ENCODE measurements at regions not wholly inside any gene's neighbourhood (a gene's known extent, or its start where the extent isn't known, plus 50 kb on each side); places are given as distances from the start of the nearest gene placed in this dataset.

DNA sequence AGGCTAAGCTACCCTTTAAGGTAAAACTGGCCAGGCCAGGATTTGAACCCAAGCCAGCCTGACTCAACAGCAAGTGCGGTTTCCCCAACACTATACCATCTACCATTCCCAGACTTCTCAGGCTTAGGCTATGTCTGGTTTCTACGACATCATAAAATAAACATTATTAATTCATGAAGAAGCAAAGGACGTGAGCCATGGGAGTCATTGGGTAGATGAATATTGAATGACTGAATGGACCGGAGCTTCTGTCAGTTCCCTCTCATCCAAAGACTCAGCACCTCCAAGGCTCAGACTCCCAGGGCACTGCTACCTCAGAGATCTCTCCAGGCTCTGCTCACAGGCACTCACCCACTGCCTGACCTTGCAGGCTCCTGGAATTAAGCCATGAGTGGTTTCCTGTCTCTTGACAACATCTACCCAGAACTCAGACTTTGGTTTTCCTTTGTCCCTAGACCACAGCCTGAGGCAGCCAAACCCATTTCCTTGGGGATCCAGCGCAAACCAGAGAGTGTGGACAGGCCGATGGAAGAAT, 64.6 kb upstream of the STEAP1B start:
- no peaks in the 10 kb centered on the region for H3K9me3 ChIP-seq (ENCODE audit: control insufficient read depth, low read length)
- H3K4me1 ChIP-seq (ENCODE audit: control insufficient read depth, insufficient read depth, low read length), result peaks cover 10% of the 10 kb centered on the region
- H3K9ac ChIP-seq (ENCODE audit: low read length), result no peak overlapping the region
- peaks cover 20% of the 10 kb centered on the region for H3K27me3 ChIP-seq (ENCODE audit: control insufficient read depth, insufficient read depth, low read length)
- H3K36me3 ChIP-seq (ENCODE audit: control insufficient read depth, insufficient read depth, low read length), result no peaks in the 10 kb centered on the region
- H3K4me3 ChIP-seq (ENCODE audit: low read length), result no peak overlapping the region

DNA sequence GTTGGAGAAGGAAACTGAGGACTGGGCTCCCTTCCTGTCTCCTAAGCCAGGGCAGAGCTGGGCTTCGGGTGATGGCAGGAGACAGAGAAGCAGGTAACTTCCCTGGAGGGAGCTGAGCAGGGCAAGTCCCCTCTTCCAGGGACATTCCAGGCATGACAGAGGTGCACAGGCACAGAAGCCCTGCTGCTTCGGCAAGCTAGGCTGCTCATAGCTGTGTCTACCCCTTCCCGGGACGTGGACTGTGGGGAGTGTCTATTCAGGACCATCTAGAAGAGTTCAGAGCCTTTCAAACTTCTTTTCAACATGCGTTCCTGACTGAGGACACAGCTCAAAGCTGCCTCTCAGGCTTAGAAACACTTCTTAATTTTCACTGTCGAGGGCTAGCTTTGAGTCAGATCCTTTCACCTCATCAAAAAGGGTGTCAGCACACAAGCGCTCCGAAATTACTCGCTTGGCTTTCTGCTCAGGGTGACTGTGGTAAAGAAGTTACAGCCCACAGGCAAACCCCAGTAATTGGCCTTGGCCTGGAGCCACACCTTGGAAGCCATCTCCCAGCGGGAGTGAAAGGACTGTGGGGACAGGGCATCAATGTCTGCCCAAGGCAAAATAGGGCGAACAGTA, 63.7 kb upstream of the STEAP1B start:
- Histone ChIP-seq H3K9ac (ENCODE audit: low read length) (no peak overlapping the region), H3K4me3 (ENCODE audit: low read length) (no peak overlapping the region), H3K4me1 (ENCODE audit: control insufficient read depth, insufficient read depth, low read length) (peaks cover 10% of the 10 kb centered on the region)

DNA sequence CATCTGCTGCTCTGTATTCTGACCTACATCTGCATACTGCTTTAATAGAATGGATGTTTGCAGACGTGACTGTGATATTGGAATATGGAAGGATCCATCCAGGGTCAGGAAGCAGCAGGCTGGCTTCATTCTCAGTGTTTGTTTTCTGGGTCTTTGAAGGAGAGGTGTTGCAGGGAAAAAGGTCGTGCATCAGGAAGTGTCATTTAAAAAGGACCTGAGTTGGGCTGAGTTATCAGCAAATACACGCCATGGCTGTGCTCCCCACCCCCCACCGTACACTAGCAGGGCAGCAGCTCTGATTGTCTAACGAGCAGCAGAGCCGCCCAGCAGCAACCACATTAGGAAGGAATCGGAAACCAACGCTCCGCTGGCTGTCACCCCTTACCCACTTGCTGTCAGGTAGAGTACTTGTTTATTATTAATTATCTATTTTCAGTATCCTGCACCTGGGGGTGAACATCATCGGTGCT, 63.1 kb upstream of the STEAP1B start:
- Histone ChIP-seq H3K36me3 (ENCODE audit: control insufficient read depth, insufficient read depth, low read length) (no peaks in the 10 kb centered on the region), H3K4me1 (ENCODE audit: control insufficient read depth, insufficient read depth, low read length) (peaks cover 10% of the 10 kb centered on the region), H3K27me3 (ENCODE audit: control insufficient read depth, insufficient read depth, low read length) (peaks cover 20% of the 10 kb centered on the region), H3K9me3 (ENCODE audit: control insufficient read depth, low read length) (no peaks in the 10 kb centered on the region), H3K9ac (ENCODE audit: low read length) (no peak overlapping the region), H3K4me3 (ENCODE audit: low read length) (no peak overlapping the region)

More for the DNA sequence above, 63.7 kb upstream of the STEAP1B start:
- no peaks in the 10 kb centered on the region for H3K9me3 ChIP-seq (ENCODE audit: control insufficient read depth, low read length)
- H3K36me3 ChIP-seq (ENCODE audit: control insufficient read depth, insufficient read depth, low read length), result no peaks in the 10 kb centered on the region
- H3K27me3 ChIP-seq (ENCODE audit: control insufficient read depth, insufficient read depth, low read length), result peaks cover 20% of the 10 kb centered on the region

DNA sequence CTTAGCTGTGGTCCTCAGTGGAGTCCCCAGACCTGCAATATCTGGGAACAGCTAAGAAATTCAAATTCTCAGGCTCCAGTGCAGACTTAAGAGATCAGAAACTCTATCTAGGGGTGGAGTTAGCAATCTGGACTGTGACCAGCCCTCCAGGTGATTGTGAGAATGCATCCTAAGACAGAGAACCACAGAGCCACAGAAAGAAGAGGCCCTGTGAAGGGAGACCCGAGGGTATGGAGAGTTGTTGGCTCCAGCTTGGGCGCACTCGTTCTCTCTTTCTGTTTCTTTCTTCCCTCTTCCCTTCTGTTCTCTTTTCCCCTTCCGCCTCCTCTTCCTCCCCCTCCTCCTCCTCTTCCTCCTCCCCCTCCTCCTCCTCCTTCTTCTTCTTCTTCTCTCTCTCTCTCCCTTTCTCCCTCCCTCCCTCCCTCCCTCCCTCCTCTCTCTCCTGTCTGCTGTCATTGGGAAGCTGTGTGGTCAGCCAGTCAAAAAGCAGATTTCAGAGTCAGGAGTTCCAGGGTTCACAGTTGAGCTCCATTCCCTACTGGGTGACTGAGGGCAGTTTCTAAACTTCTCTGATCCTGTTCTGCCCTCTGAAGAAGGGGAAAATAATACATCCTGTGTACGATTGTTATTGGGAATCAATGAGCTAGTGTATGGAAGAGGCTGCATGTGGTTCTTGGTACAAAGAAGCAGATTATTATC, 62.1 kb upstream of the STEAP1B start:
- H3K9me3 ChIP-seq (ENCODE audit: control insufficient read depth, low read length), result no peaks in the 10 kb centered on the region
- H3K9ac ChIP-seq (ENCODE audit: low read length), result no peak overlapping the region
- no peak overlapping the region for H3K4me3 ChIP-seq (ENCODE audit: low read length)
- peaks cover 20% of the 10 kb centered on the region for H3K27me3 ChIP-seq (ENCODE audit: control insufficient read depth, insufficient read depth, low read length)
- H3K36me3 ChIP-seq (ENCODE audit: control insufficient read depth, insufficient read depth, low read length), result no peaks in the 10 kb centered on the region
- peaks cover 10% of the 10 kb centered on the region for H3K4me1 ChIP-seq (ENCODE audit: control insufficient read depth, insufficient read depth, low read length)

DNA sequence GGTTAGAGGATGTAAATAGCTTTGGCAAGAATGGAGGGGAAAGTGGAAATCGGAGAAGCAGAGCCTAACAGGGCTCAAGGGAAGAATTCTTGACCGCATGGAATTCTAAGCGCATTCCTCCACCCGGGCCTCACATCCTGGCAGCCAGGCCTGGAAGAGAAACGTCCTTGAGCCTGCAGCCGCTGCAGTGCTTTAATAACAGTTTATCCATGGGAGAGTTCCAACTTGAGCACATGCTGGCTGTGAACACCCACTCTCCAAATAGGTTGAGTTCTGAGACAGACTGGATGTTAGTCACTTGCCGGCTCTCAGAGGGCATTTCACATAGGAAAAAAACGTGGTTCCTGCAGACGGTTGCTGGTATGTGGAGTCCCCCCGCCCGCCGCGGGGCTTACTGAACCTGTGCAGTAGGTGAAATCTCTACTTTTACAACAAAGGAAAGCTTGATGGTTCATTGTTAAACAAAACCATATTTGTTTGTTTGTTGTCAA, 61.4 kb upstream of the STEAP1B start:
- Histone ChIP-seq H3K4me3 (ENCODE audit: low read length) (no peak overlapping the region), H3K4me1 (ENCODE audit: control insufficient read depth, insufficient read depth, low read length) (peaks cover 10% of the 10 kb centered on the region), H3K9me3 (ENCODE audit: control insufficient read depth, low read length) (no peaks in the 10 kb centered on the region), H3K9ac (ENCODE audit: low read length) (no peak overlapping the region), H3K36me3 (ENCODE audit: control insufficient read depth, insufficient read depth, low read length) (no peaks in the 10 kb centered on the region), H3K27me3 (ENCODE audit: control insufficient read depth, insufficient read depth, low read length) (peaks cover 20% of the 10 kb centered on the region)

DNA sequence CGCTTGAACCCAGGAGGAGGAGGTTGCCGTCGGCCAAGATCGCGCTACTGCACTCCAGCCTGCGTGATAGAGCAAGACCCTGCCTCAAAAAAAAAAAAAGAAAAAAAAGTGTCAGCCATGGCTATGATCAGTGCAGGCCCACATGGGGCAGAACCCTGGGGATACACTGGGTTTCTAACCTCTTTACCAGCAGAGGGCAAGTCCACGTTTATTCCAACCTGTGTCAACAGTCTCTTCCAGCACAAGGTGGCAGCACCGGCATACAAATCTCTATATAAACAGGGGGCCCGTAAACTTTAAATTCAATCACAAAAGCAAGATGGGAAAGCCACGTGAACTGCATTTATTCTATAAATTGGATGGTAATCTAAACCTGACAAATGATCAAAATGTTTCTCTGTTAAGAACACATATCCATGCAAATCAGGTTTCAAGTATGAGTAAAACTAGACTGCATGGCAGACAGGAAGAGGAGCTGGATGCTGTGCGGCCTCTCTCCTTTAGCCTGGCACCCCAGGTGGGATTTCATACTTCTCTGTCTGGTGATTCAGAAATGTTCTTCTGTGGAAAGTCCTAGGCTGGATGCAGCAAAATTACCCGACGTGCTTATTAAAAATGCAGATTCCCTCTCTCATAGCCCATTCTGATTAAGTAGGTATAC, 60.0 kb upstream of the STEAP1B start:
- Histone ChIP-seq H3K9ac (ENCODE audit: low read length) (no peak overlapping the region), H3K4me1 (ENCODE audit: control insufficient read depth, insufficient read depth, low read length) (no peaks in the 10 kb centered on the region)

DNA sequence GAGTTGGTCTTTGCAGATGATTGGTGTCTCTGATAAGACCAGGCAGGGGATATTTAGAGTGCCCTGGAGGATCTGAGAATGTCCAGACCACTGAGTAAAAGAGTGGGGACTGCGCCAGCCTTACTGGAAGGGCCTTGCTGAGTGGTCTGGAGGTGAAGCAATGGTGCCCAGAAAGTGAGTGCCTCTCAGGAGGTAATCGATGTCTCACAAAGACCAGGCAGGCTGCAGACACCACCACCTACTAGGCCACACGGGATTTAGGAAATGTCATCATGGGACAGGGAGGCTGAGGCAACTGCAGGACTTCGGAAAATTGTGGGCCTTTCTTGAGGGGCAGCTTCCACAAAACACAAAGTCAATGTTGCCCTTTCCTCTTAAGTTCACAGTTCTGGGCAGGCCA, 57.2 kb upstream of the STEAP1B start:
- Histone ChIP-seq H3K36me3 (ENCODE audit: control insufficient read depth, insufficient read depth, low read length) (no peaks in the 10 kb centered on the region), H3K4me3 (ENCODE audit: low read length) (no peak overlapping the region), H3K9me3 (ENCODE audit: control insufficient read depth, low read length) (no peaks in the 10 kb centered on the region), H3K4me1 (ENCODE audit: control insufficient read depth, insufficient read depth, low read length) (no peaks in the 10 kb centered on the region), H3K27me3 (ENCODE audit: control insufficient read depth, insufficient read depth, low read length) (peaks cover 2% of the 10 kb centered on the region), H3K9ac (ENCODE audit: low read length) (no peak overlapping the region)

More for the DNA sequence above, 60.0 kb upstream of the STEAP1B start:
- H3K4me3 ChIP-seq (ENCODE audit: low read length), result no peak overlapping the region
- H3K36me3 ChIP-seq (ENCODE audit: control insufficient read depth, insufficient read depth, low read length), result no peaks in the 10 kb centered on the region
- H3K9me3 ChIP-seq (ENCODE audit: control insufficient read depth, low read length), result no peaks in the 10 kb centered on the region
- H3K27me3 ChIP-seq (ENCODE audit: control insufficient read depth, insufficient read depth, low read length), result peaks cover 20% of the 10 kb centered on the region

DNA sequence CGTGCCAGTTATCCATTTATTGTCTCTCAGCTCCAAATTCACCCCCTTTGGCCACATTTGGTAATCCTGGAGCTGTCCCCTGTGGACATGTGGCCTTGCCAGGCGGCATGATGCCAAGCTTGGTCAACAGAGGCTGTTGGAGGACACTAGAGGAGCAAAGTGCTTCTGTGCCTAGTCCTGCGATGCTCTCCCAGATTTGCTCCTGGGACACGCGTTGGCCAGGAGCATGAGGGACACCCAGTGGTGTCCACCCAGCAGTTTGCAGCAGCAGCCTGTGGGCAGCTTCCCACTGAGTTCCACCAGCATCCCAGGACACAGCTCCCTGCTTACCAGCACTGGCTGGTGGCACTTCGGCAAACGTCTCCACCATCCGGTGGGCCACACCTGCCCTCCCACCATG, 55.5 kb upstream of the STEAP1B start:
- H3K4me3 ChIP-seq (ENCODE audit: low read length), result no peak overlapping the region
- no peak overlapping the region for H3K9ac ChIP-seq (ENCODE audit: low read length)
- H3K9me3 ChIP-seq (ENCODE audit: control insufficient read depth, low read length), result no peaks in the 10 kb centered on the region
- H3K4me1 ChIP-seq (ENCODE audit: control insufficient read depth, insufficient read depth, low read length), result no peaks in the 10 kb centered on the region
- peaks cover 16% of the 10 kb centered on the region for H3K27me3 ChIP-seq (ENCODE audit: control insufficient read depth, insufficient read depth, low read length)
- no peaks in the 10 kb centered on the region for H3K36me3 ChIP-seq (ENCODE audit: control insufficient read depth, insufficient read depth, low read length)

DNA sequence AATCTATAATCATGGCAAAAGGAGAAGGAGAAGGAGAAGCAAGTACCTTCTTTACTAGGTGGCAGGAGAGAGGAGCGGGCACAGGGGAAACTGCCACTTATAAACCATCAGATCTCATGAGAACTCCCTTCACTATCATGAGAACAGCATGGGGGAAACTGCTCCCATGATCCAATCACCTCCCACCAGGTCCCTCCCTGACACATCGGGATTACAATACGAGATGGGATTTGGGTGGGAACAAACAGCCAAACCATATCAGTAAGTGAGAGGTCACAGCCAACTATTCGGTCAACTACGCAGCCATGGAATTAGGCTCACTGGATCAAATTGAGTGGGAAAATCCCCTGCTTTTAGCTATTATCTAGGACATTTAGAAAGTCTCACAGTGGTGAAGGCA, 54.2 kb upstream of the STEAP1B start:
- Histone ChIP-seq H3K9ac (ENCODE audit: low read length) (no peak overlapping the region), H3K4me3 (ENCODE audit: low read length) (no peak overlapping the region), H3K27me3 (ENCODE audit: control insufficient read depth, insufficient read depth, low read length) (peaks cover 29% of the 10 kb centered on the region), H3K36me3 (ENCODE audit: control insufficient read depth, insufficient read depth, low read length) (no peaks in the 10 kb centered on the region), H3K9me3 (ENCODE audit: control insufficient read depth, low read length) (no peaks in the 10 kb centered on the region), H3K4me1 (ENCODE audit: control insufficient read depth, insufficient read depth, low read length) (peaks cover 6% of the 10 kb centered on the region)

DNA sequence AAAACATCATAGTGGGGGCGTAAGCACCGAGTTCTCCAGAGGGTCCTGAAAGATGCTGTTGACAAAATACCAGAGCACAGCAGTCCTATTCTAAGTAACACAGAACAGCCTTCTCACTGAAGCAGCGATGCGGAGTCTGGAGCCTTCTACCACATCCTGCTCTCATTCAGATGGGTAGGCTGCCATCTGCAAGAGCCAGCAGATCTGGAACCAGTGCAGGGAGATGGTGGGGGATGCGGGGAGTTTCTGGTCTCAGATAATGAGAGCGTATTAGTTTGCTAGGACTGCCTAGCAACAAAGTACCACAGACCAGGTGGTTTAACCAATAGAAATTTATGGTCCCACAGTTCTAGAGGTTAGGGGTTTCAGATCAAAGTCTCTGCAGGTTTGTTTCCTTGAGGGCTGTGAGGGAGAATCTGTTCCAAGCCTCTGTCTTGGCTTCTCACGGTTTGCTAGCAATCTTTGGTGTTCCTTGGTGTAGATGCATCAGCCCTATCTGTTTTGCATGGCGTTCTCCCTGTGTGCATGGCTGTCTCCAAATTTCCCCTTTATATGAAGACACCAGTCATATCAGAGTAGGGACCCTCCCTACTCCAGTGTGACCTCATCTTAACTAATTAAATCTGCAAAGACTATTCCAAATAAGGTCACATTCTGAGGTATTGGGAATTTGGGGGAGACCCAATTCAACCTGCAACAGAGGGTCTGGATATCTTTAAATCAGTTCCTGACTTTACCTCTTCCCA, 52.0 kb upstream of the STEAP1B start:
- H3K9me3 ChIP-seq (ENCODE audit: control insufficient read depth, low read length), result no peaks in the 10 kb centered on the region
- peaks cover 32% of the 10 kb centered on the region for H3K27me3 ChIP-seq (ENCODE audit: control insufficient read depth, insufficient read depth, low read length)
- no peak overlapping the region for H3K9ac ChIP-seq (ENCODE audit: low read length)
- H3K4me1 ChIP-seq (ENCODE audit: control insufficient read depth, insufficient read depth, low read length), result peaks cover 6% of the 10 kb centered on the region
- H3K36me3 ChIP-seq (ENCODE audit: control insufficient read depth, insufficient read depth, low read length), result no peaks in the 10 kb centered on the region
- H3K4me3 ChIP-seq (ENCODE audit: low read length), result no peak overlapping the region

DNA sequence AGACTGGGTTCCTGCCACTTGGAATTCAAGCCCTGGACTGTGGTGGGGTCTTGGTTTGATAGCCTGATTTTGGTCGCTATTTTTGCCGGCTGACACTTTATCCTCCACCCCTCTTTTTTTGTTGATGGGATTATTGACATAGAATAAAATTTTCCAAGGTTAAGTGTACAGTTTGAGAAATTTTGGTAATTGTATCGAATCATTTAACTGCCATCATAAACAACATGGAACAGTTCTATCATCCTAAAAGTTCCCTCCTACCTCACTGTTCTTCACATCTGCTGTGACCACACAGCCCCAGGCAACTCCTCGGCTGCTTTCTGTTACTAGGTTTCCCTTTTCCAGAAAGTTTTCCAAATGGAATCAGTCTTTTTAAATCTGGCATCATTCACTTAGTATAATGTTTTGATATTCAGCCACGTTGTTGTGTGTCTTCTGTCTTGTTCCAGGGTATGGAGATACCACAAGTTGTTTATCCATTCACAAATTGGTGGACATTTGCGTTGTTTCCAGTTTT, 50.6 kb upstream of the STEAP1B start:
- H3K4me3 ChIP-seq (ENCODE audit: low read length), result no peak overlapping the region
- H3K27me3 ChIP-seq (ENCODE audit: control insufficient read depth, insufficient read depth, low read length), result peaks cover 36% of the 10 kb centered on the region

More for the DNA sequence above, 50.6 kb upstream of the STEAP1B start:
- Histone ChIP-seq H3K9ac (ENCODE audit: low read length) (no peak overlapping the region), H3K36me3 (ENCODE audit: control insufficient read depth, insufficient read depth, low read length) (no peaks in the 10 kb centered on the region), H3K4me1 (ENCODE audit: control insufficient read depth, insufficient read depth, low read length) (peaks cover 6% of the 10 kb centered on the region), H3K9me3 (ENCODE audit: control insufficient read depth, low read length) (no peaks in the 10 kb centered on the region)
